ENCODE measurements at regions not wholly inside any gene's neighbourhood (a gene's known extent, or its start where the extent isn't known, plus 50 kb on each side); places are given as distances from the start of the nearest gene placed in this dataset.

DNA sequence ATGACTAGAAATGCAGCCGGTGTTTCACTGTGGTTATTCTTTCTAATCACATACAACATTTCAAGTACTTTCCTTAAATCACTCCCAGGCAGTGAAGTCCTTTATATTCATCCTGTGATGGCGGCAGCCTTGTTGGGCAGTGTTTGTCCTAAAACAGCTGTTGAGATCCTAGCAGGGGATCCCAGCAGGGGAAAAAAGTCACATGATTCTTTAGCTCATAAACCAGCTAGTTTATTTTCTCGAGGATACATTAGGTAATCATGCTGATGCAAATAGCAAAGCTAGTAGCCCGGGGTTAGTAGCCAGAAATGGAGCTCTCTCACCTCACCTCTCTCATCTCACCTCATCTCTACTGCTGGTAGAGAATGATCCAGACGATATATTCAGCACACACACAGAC, 70.5 kb downstream of the FOXD1 start:
- no peak for TF ChIP-seq POLR2A (IDR thresholded peaks at IDR 0.05)
- TF ChIP-seq CTCF (IDR thresholded peaks at IDR 0.05), result no peak

Data from Peyer's patch (tissue), 4 donors.